ENCODE measurements at regions not wholly inside any gene's neighbourhood (a gene's known extent, or its start where the extent isn't known, plus 50 kb on each side); places are given as distances from the start of the nearest gene placed in this dataset.

DNA sequence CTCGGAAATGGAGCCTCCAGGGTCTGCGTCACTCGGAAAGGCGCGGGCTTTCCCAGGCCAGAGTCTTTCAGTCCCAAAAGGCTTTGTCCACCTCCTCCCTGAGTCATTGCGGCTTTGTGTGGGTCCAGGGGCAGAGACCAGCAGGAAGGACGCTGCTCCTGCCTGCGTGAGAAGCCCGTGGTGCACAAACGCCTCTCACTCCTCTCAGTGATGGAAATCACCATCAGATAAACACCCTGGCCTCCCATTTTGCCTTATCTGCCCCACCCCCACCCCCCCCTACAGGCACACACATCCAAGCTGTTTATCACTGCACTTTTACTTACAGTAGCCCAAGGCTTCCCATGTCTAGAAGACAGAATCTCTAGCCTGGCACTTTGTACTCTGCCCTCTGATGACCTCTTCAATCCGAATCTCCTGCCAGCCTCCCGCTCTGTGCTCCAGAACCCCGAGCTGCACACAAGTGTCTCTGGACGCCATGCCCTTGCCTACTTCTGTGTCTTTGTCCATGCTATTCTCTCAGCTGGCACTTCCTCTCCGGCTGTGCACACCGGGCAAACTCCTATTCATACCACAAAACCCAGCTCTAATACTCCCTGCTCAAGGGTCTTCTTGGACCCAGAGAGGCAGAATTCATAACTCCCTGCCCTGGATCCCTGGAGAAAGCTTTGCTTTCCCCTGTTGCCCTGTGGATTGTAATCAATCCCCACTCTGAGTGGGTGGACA is 954.6 kb downstream of the TBC1D22A start:
- no peak for DNase-seq (ENCODE audit: low spot score)
- TF ChIP-seq, protein P1, sequence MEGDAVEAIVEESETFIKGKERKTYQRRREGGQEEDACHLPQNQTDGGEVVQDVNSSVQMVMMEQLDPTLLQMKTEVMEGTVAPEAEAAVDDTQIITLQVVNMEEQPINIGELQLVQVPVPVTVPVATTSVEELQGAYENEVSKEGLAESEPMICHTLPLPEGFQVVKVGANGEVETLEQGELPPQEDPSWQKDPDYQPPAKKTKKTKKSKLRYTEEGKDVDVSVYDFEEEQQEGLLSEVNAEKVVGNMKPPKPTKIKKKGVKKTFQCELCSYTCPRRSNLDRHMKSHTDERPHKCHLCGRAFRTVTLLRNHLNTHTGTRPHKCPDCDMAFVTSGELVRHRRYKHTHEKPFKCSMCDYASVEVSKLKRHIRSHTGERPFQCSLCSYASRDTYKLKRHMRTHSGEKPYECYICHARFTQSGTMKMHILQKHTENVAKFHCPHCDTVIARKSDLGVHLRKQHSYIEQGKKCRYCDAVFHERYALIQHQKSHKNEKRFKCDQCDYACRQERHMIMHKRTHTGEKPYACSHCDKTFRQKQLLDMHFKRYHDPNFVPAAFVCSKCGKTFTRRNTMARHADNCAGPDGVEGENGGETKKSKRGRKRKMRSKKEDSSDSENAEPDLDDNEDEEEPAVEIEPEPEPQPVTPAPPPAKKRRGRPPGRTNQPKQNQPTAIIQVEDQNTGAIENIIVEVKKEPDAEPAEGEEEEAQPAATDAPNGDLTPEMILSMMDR (IDR thresholded peaks at IDR 0.05), result no peak
- ATAC-seq (ENCODE audit: low FRiP score), result no peak

DNA sequence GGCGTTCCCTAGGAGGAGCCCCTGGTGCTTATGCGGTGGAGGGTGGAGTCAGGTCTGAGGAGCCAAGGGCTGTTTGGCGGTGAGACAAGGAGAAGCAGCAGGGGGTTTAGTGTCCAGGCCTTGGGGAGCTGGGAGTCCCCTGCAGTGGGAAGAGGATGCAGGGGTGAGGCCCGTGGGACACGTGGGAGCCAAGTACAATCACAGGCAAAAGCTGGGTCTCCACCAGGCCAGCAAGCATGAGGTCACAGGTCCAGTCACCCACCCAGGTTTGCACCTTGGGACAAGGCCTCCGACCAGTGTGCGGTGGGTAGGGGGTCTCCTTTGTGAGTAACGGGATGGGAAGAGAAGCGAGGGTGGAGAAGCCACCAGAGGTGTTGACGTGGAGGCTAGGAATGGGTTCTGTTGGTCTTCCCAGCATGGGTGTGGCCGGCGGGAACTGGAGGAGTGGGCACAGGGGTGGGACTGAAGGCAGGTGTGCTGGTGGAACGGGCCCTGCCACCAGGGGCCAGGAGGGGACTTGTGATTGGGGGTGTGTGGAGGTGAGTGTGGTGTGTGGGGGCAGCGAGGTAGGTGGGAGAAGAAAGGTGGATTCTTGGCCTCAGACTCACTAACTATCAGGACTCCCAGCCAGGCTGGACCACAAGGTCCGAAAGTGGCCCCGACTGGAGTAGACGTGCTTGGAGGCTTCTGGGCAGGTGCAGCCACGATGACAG is 953.6 kb downstream of the TBC1D22A start:
- ATAC-seq (ENCODE audit: low FRiP score) (no peak), DNase-seq (ENCODE audit: low spot score) (no peak)
- TF ChIP-seq, protein P1 (IDR thresholded peaks at IDR 0.05), result no peak

DNA sequence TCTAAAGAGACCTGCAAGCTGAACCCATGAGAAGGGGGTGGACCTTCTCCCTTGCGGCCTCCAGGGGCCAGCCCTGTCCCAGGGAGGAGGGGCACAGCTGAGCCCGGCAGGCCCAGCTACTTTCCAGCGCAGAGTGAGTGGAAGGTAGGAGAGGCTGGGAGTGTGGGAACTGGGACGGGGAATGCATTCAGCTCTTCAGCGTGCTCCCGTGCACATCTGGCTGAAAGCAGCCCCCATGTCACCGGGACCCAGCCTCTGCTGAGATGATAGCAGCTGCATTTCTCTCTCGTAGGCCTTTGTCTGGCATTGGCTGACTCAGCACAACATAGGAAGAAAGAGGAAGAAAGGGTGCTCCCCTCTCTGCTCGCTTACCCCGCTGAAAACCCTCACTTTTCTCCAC is 951.5 kb downstream of the TBC1D22A start:
- DNase-seq (ENCODE audit: low spot score) (no peak), ATAC-seq (ENCODE audit: low FRiP score) (no peak)
- TF ChIP-seq, protein P1 (IDR thresholded peaks at IDR 0.05), result no peak

DNA sequence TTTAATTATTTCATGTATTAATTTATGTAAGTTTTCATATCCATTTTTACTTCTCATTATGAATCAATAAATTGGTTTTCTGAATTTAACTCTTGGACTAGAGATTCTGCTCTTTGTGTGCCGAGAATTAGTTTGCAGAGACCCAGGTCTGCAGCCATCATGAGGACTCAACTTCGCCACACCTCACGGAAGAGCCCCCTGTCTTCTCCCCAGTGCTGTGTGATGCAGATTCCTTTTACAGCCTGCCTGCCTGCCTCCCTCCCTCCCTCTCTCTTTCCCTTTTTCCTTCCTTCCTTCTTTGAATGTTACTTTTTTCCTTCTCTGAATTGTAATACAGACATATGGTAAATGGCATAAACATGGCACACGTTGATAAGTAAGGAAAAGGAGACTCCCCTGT is 947.7 kb downstream of the TBC1D22A start:
- DNase-seq (ENCODE audit: low spot score) (no peak), ATAC-seq (ENCODE audit: low FRiP score) (no peak)
- TF ChIP-seq, protein P1 (IDR thresholded peaks at IDR 0.05), result no peak

DNA sequence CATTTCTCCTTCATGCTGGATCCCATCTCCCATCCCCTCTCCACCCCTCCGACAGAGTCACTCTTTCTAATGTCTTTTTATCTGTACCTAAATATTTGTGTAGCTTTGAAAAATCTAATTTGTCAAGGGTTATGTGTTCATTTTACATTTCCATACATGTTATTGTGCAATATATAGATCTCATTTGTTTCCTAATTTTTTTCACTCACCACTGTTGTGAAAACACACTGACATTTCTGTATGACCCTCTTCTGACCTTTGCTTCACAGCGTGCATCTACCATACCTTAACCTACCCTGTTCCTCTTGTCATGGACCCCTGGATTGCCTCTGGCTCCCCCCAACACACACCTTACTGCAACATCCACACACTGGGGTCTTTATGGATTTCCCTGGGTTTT is 942.9 kb downstream of the TBC1D22A start:
- ATAC-seq (ENCODE audit: low FRiP score) (no peak), DNase-seq (ENCODE audit: low spot score) (no peak)
- TF ChIP-seq, protein P1 (IDR thresholded peaks at IDR 0.05), result no peak

DNA sequence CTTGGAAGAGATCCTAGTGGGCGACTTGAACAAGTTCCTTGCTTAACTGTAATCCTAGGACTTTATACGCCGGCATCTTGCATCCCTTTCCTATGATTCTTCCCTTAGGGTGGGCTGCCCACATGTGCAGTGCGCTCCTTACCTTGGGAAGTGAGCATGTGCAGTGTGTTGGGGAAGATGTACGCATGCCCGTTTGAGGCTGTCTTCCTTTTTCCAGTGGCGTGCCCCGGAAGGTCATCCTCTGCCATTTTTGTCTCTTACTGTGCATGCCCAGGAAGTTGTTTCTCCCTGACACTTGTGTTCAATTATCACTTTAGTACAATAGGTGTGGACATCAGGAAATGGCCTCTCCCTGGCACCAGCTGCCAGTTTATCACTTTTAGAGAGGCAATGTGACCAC is 936.5 kb downstream of the TBC1D22A start:
- no peak for DNase-seq (ENCODE audit: low spot score)
- no peak for ATAC-seq (ENCODE audit: low FRiP score)
- TF ChIP-seq, protein P1 (IDR thresholded peaks at IDR 0.05), result no peak

DNA sequence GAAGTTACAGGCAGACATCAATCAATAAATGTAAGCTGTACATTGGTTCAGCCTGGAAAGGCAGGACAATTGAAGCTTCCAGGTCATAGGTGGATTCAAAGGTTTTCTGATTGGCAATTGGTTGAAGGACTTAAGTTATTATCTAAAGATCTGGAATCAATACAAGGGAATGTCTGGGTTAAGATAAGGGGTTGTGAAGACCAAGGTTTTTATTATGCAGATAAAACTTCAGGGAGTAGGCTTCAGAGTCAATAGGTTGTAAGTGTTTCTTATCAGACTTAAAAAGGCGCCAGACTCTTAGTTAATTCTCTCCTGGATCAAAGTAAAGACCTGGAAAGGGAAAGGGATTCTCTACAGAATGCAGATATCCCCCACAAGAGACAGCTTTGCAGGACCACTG is 935.4 kb downstream of the TBC1D22A start:
- DNase-seq (ENCODE audit: low spot score) (no peak), ATAC-seq (ENCODE audit: low FRiP score) (no peak)
- TF ChIP-seq, protein P1 (IDR thresholded peaks at IDR 0.05), result no peak

All from omental fat pad (tissue), 3 donors.